Activated CD4-positive, alpha-beta T cell treated with anti-CD3 and anti-CD28 coated beads for 48 hours (primary cell): ENCODE measurements at regions not wholly inside any gene's neighbourhood (a gene's known extent, or its start where the extent isn't known, plus 50 kb on each side); places are given as distances from the start of the nearest gene placed in this dataset.

Experiments used
- DNase-seq: peaks from one replicate; pipeline ENCODE4 v3.0.0-alpha.2; 2020

DNA sequence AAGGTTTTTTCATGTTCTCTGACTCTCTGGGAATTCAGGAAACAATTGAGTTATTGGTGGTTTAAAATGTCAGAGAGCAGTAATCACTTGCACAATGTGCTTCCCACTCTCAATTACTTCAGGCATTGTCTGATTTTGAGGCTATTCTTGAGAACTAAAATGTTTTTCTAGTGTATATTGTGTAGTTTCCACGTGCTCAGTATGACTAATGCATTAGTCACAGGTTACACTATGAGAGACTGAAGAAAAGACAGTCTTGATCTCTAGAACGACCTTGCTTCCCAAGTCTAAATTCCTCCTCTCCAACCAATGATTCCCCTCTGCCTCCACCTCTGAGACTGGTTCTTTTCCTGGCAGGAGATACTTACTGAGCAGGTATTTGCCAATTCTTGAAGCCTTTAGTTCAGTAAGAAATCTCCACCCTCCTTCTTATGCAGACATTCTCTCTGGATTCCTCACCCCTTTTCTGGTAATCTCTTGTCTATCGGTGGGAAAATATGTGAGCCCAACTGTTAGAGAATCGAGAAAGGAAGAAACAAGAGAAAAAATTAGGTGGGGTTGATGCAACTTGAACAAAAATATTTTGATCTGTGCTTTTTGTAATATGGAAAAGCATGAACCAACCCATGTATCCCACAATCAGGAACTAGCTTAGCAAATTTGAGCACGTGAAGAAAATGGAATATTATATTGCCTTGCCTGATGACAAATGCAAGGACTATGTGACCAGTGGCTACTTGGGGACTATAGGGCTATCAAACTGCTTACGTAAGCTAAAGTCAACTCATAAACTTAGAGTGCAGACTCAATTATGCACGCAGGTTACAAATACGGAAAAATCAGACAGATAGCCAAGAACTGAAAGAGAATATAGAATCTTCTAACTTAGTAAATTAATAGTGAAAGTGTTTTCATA is 61.1 kb upstream of the SLC22A16 start:
- no peak for DNase-seq

DNA sequence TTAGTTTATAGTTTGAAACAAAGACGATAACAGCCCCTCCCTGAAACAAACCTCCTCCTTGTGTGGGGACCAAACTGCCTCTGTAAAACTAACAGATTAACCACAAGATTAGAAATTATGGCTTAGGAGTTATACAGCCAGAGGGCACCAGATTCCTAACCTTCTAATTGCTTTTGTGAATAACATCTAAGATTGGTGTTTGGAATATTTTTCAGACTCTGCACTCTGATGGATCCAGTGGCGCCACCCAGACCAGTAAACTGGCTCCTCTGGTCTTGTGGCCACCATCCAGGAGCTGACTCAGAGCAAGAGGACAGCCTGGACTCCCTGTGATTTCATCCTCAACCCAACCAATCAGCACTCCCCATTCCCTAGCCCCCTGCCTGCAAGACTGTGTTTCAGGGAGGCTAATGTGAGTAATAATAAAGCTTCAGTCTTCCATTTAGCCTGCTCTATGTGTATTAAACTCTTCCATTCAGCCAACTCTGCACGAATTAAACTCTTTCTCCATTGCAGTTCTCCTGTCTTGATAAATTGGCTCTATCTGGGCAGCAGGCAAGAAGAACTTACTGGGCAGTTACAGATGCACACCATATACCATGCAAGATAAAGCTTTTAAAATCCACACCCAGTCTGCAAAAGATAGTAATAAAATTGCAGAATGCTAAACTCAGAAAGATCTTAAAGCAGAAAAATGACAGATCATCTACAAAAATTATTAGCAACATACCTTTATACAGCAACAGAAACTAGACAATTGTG is 58.5 kb upstream of the SLC22A16 start:
- no peak for DNase-seq

DNA sequence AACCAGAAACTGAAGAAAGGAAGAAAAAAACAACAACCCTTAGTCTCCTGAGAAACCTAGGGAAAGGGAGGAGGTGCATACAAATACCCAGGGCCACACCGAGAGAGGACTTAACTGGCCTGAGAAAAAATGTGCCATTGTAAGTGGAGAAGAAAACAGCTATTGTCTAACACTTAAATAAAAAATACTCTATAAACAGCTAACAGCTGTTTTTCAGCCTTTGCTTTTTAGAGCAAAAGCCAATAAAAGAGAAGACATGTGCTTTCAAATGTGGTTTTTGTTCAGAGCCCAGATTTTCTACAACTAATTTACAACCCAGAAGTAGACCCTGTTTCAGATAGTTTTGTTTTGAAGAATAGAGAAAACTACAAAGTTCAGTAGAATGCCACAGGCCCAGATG is 56.0 kb upstream of the SLC22A16 start:
- no peak for DNase-seq

DNA sequence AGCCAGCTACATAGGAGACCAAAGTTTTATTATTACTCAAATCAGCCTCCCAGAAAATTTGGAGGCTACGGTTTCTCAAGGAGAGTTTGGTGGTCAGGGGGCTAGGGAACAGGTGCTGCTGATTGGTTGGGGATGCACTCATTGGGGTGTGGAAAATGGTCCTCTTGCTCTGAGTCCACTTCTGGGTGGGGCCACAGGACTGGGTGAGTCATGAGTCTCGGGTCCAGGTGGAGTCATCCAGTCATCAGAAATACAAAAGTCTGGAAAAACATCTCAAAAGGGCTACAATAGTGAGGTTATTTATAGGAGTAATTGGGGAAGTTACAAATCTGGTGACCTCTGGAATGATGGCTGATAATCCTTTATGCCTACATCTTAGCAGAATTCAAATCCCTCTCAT is 54.3 kb upstream of the SLC22A16 start:
- DNase-seq, result no peak

DNA sequence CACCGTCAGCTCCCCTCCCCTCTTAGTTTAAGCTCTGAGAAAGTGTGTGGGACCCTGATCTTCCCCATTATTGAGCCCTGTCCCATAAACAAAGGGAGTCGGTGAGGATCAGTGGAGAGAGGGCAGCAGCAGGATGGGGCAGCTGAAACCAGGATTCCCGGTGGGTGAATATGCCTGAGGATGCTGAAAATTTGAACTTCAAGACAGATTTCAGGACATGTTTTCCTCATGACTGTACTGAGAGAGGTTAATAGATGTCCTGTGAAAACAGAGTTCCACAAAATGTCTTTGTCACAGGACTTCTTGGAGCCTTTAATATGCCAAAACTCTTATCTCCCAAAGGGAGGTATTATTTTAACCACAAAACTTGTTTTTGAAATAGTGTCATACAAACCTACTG is 53.5 kb upstream of the SLC22A16 start:
- DNase-seq, result no peak

DNA sequence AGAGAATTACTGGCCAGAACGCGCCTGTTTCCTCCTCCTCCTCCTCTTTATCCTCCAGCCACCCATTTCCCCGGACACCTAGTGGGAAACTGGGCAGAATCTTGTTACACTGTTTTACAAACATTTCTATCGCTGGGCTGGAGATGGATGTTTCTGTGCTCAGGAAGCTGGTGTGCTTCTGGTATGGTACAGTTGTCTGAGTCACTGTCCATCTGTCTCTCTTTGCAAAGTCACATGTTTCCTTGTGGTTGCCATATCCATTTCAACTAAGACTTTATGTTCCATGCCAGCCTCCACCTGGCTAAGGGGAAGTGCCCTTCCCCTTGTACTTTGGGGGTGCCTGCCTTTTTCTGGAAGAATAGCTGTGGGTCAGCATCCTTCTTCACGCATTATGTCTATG is 52.9 kb upstream of the SLC22A16 start:
- DNase-seq, result no peak

DNA sequence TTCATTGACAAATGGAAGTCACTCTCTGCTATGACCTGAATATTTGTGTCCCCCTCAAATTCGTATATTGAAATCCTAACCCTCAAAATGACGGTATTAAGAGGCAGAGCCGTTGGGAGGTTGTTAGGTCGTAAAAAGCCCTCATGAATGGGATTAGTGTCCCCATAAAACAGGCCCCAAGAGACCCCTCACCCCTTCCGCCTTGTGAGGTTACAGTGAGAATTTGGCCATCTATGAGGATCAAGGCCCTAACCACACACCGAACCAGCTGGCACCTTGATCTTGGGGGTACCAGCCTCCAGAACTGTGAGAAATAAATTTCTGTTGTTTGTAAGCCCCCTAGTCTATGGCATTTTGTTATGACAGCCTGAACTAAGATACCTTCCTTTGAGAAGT is 52.5 kb upstream of the SLC22A16 start:
- no peak for DNase-seq

DNA sequence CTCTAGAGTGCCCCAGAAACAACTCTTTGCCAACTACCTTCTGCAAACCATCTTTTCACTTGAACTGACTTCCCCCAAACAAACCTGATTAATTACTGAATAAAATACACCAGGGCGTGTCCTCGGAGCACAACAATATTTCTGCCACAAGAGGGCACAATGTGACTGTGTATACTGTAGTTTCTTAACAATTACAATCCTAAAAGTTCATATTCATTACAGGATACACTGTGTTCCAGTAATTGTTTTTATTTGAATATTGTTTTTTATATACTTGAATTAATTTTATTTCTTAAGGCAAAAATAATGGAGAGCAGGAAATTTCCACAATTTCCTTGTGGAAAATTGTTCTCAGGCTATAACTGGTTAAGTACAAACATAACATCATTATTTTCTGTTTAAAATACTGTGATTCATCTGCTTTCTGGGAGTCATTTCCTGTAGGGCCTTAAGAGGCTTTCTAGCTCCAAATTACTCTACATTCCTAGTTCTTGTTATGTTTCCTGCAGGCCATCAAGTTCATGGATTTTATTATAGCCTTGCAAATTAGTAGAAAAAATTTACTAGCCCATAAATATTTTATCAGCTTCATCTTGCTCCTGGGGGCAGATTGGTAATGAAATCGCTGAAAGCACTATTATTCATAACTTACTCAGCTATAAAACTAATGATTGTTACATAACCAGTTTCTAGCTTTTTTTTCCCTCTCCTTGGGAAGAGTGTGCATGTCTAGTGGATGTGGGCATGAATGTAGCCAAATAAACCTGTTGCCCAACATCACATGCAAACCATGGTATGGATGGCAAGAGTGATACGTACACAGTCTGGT is 51.9 kb upstream of the SLC22A16 start:
- peak; percentile 69 for DNase-seq

DNA sequence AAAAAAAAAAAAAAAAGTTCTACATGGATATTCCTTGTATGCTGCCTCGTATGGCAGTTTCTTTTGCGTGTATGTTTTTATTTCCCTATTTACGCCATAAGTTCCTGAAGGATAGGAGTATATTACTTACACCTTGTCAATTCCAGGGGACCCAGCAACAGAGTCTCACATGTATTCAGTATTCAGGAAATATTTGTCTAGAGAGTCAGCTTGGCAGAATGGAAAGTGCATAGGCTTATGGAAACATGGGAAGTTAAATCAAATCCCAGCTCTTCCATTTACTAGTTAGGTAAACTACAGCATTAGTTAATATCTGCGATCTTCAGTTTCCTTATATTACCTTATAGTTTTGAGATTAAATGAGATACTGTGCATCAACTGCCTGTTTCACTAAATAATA is 51.1 kb upstream of the SLC22A16 start:
- no peak for DNase-seq

DNA sequence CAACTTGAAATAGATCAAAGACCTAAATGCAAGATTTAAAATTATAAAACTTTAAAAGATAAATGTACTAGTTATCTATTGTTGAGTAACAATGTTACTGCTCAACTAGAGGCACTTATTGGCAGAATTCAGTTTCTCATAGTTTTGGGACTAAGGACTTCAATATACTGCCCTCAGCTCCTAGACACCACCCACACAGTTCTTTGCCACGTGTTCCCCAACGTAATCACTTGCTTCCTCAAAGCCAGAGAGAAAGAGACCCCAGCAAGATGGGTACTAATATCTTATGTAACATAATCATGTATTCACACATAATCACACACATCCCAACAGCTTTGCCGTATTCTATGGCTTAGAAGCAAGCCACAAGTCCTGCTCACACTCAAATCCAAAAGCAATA is 50.3 kb upstream of the SLC22A16 start:
- DNase-seq, result no peak
